HEK293T (cell line): ENCODE measurements at regions not wholly inside any gene's neighbourhood (a gene's known extent, or its start where the extent isn't known, plus 50 kb on each side); places are given as distances from the start of the nearest gene placed in this dataset.

ENCODE experiments used
- CTCF ChIA-PET: fragments of 350-600 bp; formaldehyde crosslinking; extraction: SDS; loops from one replicate; lab custom pipeline; 2021; ENCODE audit warnings: antibody characterized with exemption, inconsistent platforms; lab: Yijun Ruan, JAX
- POLR2A ChIA-PET: fragments of 350-600 bp; formaldehyde crosslinking; extraction: SDS; loops from one replicate; lab custom pipeline; 2020; ENCODE audit warnings: antibody characterized with exemption, inconsistent platforms; lab: Yijun Ruan, JAX
- DNase-seq: peaks from one replicate; pipeline ENCODE4 v3.0.0; 2012; ENCODE audit warnings: mixed read lengths; ENCODE audit errors: extremely low spot score
- ARNT ChIP-seq: fragments of 450-650 bp; IDR thresholded peaks from 2 replicates; pipeline ENCODE4 v1.6.1; 2017; ENCODE audit warnings: mild to moderate bottlenecking
- BHLHE40 ChIP-seq: fragments of 450-650 bp; IDR thresholded peaks from 2 replicates; pipeline ENCODE4 v1.6.1; 2016; ENCODE audit warnings: mild to moderate bottlenecking, moderate library complexity, borderline replicate concordance
- CTBP1 ChIP-seq: fragments of 450-650 bp; IDR thresholded peaks from 2 replicates; pipeline ENCODE4 v1.6.1; 2016; ENCODE audit warnings: borderline replicate concordance
- ELF4 ChIP-seq: fragments of 450-650 bp; IDR thresholded peaks from 2 replicates; pipeline ENCODE4 v1.6.1; 2017; ENCODE audit warnings: antibody characterized with exemption
- FOXA1 ChIP-seq: fragments of 450-650 bp; IDR thresholded peaks from 2 replicates; pipeline ENCODE4 v1.6.1; 2016; ENCODE audit warnings: mild to moderate bottlenecking
- FOXK2 ChIP-seq: fragments of 450-650 bp; IDR thresholded peaks from 2 replicates; pipeline ENCODE4 v1.6.1; 2016; ENCODE audit warnings: mild to moderate bottlenecking
- FOXM1 ChIP-seq: fragments of 450-650 bp; IDR thresholded peaks from 2 replicates; pipeline ENCODE4 v1.6.1; 2017; ENCODE audit warnings: mild to moderate bottlenecking, borderline replicate concordance
- HDGF ChIP-seq: fragments of 450-650 bp; IDR thresholded peaks from 2 replicates; pipeline ENCODE4 v1.6.1; 2017; ENCODE audit warnings: antibody characterized with exemption, borderline replicate concordance
- L3MBTL2 ChIP-seq: fragments of 450-650 bp; conservative IDR thresholded peaks from 2 replicates; pipeline ENCODE4 v1.6.1; 2016; ENCODE audit warnings: mild to moderate bottlenecking
- LEF1 ChIP-seq: fragments of 450-650 bp; IDR thresholded peaks from 2 replicates; pipeline ENCODE4 v1.6.1; 2017; ENCODE audit warnings: mild to moderate bottlenecking, borderline replicate concordance
- NFRKB ChIP-seq: fragments of 450-650 bp; IDR thresholded peaks from 2 replicates; pipeline ENCODE4 v1.6.1; 2016; ENCODE audit warnings: mild to moderate bottlenecking, moderate library complexity
- SP1 ChIP-seq: fragments of 450-650 bp; IDR thresholded peaks from 2 replicates; pipeline ENCODE4 v1.6.1; 2017
- SUZ12 ChIP-seq: fragments of 450-650 bp; IDR thresholded peaks from 2 replicates; pipeline ENCODE4 v1.6.1; 2016; ENCODE audit warnings: mild to moderate bottlenecking
- TARDBP ChIP-seq: fragments of 450-650 bp; IDR thresholded peaks from 2 replicates; pipeline ENCODE4 v1.6.1; 2016
- ZNF384 ChIP-seq: fragments of 450-650 bp; IDR thresholded peaks from 2 replicates; pipeline ENCODE4 v1.6.1; 2016
- TF ChIP-seq, protein P1 (sequence below): fragments of 450-650 bp; IDR thresholded peaks from 2 replicates; pipeline ENCODE4 v1.6.1; 2016

- no peak for DNase-seq
- ChIA-PET POLR2A (interaction anchor here (1.4 to 2.3 kb wide), 2 partner anchors 73 to 75 kb away, joined by 3 to 7 read pairs; partner anchors contain the start of gene TLE3), CTCF (interaction anchor here (1.9 kb wide), 1 partner anchor 73 kb away, joined by 6 read pairs; no protein-coding TSS in a partner anchor)
- TF ChIP-seq, protein P1, sequence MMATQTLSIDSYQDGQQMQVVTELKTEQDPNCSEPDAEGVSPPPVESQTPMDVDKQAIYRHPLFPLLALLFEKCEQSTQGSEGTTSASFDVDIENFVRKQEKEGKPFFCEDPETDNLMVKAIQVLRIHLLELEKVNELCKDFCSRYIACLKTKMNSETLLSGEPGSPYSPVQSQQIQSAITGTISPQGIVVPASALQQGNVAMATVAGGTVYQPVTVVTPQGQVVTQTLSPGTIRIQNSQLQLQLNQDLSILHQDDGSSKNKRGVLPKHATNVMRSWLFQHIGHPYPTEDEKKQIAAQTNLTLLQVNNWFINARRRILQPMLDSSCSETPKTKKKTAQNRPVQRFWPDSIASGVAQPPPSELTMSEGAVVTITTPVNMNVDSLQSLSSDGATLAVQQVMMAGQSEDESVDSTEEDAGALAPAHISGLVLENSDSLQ = no peak
- TF ChIP-seq FOXA1 (no peak), TARDBP (no peak), FOXK2 (no peak), SUZ12 (no peak), LEF1 (no peak), BHLHE40 (no peak), ARNT (no peak), CTBP1 (no peak), SP1 (no peak), ZNF384 (no peak), L3MBTL2 (no peak), NFRKB (no peak), ELF4 (no peak), FOXM1 (no peak)
These were observed 75.0 kb upstream of the TLE3 start for GRCh38 chr15:70172566-70173225.

DNA sequence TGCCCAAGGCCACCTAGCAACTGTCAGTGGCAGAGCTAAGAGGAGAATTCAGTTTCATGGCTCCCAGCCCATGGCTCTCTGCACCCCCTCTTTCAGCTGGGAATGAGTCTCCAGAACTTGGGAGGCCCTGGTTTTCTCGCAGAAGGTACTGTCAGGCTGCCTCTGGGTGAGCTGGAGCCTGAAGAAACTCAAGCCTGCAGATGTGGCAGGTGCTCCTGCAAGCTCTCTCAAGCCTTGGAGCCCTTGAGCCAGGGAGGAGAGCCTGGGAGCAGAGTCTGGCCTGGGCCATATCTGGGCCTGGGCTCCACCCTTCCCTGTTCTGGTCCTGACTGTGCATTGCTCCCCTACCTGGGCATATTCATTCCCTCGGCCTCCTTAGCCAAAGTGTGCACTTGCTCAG, 74.4 kb upstream of the TLE3 start:
- CTCF ChIA-PET = interaction anchor here (1.2 to 1.9 kb wide), 3 partner anchors 8 to 73 kb away, joined by 3 to 7 read pairs (median 6); no protein-coding TSS in a partner anchor
- DNase-seq = no peak
- TF ChIP-seq FOXM1 (no peak), HDGF (no peak), ELF4 (no peak)
- POLR2A ChIA-PET = interaction anchor here (1.4 to 2.3 kb wide), 2 partner anchors 72 to 74 kb away, joined by 3 to 7 read pairs; partner anchors contain the start of gene TLE3

DNA sequence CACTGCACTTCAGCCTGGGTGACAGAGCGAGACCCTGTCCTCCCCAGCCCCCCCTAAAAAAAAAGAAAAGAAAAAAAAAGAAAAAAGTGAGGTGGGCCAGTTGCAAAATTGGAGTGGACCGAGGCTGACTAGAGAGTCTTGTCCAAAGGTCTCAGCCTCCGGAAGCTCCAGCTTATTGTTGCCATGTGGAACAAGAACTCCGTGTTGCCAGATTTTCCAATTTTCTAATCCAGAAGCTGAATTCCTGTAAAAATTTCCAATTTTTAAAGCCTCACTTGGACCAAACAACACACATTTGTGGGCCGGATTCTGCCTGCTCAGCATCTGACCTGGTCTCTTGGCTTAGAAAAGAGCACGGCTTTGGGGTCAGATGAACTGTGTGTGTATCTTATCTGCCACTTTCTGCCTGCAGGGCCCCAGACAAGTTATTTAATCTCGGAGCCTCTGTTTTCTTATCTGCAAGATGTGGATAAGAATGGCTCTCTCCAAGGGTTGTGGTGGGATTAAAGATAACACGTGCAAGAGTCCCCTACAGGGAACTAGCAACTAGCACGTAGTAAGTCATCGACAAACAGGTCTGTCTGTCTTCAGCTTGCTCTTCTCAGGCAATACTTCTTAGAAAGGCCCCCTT, 73.7 kb upstream of the TLE3 start:
- POLR2A ChIA-PET = interaction anchor here (1.4 to 2.3 kb wide), 3 partner anchors 12 to 74 kb away, joined by 3 to 7 read pairs (median 4); partner anchors contain the start of gene TLE3
- DNase-seq = no peak
- TF ChIP-seq ZNF384 (no peak), SP1 (no peak), CTBP1 (no peak), FOXM1 (no peak), BHLHE40 (no peak), ELF4 (no peak), ARNT (no peak), HDGF (no peak), LEF1 (no peak), FOXK2 (no peak), FOXA1 (no peak), NFRKB (no peak), TARDBP (no peak), L3MBTL2 (no peak), SUZ12 (no peak)
- TF ChIP-seq, protein P1 = no peak
- CTCF ChIA-PET = interaction anchor here (0.7 to 1.9 kb wide), 6 partner anchors 9 to 173 kb away, joined by 3 to 7 read pairs (median 3); no protein-coding TSS in a partner anchor

DNA sequence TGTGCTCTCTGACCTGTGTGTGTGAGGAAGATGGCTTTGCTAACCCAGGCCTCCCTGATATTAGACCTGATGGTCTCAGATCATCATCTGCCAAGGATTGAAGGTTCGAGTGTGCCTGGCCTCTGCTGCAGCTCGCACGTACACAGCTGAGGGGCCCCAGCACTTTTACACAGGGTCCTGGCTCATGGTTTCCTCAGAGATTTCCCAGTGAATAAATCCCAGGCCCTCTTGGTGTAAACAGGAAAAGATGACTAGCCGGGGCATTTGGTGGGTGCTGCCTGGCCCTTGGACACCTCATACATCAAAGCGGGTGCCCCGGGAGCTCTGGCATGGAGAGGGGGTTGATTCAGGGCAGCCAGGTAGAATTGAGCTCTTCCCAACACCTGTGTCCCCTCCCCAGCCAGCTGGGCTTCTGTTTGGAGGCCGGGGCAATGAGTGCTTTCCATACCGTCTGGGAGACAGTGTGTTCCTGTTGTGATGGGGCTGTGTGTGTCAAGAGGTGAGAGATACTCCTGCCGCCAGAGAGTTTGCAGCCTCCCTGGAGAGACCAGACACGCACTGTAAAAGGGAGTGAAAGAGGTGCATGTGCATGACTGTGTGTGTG, 72.5 kb upstream of the TLE3 start:
- TF ChIP-seq FOXM1 = no peak
- no peak for TF ChIP-seq ARNT
- no peak for TF ChIP-seq HDGF
- TF ChIP-seq SUZ12 = no peak
- no peak for TF ChIP-seq LEF1
- no peak for TF ChIP-seq CTBP1
- no peak for TF ChIP-seq FOXA1
- TF ChIP-seq, protein P1 = no peak
- TF ChIP-seq SP1 = no peak
- TF ChIP-seq TARDBP = no peak
- ChIA-PET POLR2A (interaction anchor here (1.2 to 1.7 kb wide), 2 partner anchors 10 to 1948 kb away, joined by 3 to 4 read pairs; partner anchors contain the start of genes MYO9A and SENP8), CTCF (interaction anchor here (1.0 kb wide), 2 partner anchors 17 to 51 kb away, joined by 3 read pairs; no protein-coding TSS in a partner anchor)
- no peak for DNase-seq

- ChIA-PET CTCF (interaction anchor here (0.6 kb wide), 1 partner anchor 23 kb away, joined by 4 read pairs; no protein-coding TSS in a partner anchor), POLR2A (no interaction called here)
- no peak for DNase-seq
- TF ChIP-seq FOXA1 = no peak
- no peak for TF ChIP-seq FOXK2
- no peak for TF ChIP-seq ARNT
- no peak for TF ChIP-seq SUZ12
- no peak for TF ChIP-seq ZNF384
- no peak for TF ChIP-seq TARDBP
- TF ChIP-seq, protein P1 = no peak
- TF ChIP-seq CTBP1 = no peak
- no peak for TF ChIP-seq LEF1
- no peak for TF ChIP-seq FOXM1
- TF ChIP-seq SP1 = no peak
- no peak for TF ChIP-seq HDGF
- TF ChIP-seq NFRKB = no peak
- no peak for TF ChIP-seq L3MBTL2
- no peak for TF ChIP-seq BHLHE40
- no peak for TF ChIP-seq ELF4
These were observed 71.4 kb upstream of the TLE3 start for GRCh38 chr15:70169147-70169546.
